Ovary (tissue), 3 donors: ENCODE measurements at regions not wholly inside any gene's neighbourhood (a gene's known extent, or its start where the extent isn't known, plus 50 kb on each side); places are given as distances from the start of the nearest gene placed in this dataset.

Experiments
- CTCF ChIP-seq, 3 donors: fragments of 450-650 bp in 2 of 3; fragments of 200-600 bp in 1 of 3; IDR thresholded peaks; one replicate each; pipeline versions ENCODE4 v1.5.1 to v1.8.0; 2016 to 2022; ENCODE audit warnings: antibody characterized with exemption in 3 of 3, mild to moderate bottlenecking in 1 of 3
- EP300 ChIP-seq: sonication (generic); formaldehyde crosslinking; IDR thresholded peaks from one replicate; pipeline ENCODE4 v1.6.1; 2017; ENCODE audit warnings: antibody characterized with exemption
- donor health status: DM: no; HTN: no; CAD: no.

DNA sequence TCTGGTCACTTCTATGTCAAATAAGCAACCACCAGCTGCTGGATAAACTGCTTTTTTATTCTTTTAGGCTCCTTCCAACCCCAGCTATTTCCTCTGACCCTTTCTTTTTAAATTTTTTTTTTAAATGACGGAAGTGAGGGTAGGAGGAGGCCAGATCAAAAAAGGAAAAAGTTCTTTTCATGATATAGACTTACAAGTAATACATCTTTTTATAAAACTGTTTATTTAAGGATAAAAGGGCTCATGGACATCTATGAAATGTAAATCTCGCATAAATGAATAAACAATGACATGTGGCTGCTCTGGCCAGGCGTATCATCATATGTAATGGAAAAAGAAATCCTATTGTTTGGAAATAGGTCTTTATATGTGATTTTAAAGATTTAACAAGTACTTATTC, 169.0 kb upstream of the ATP2B1 start:
- TF ChIP-seq CTCF (IDR thresholded peaks at IDR 0.05) (no peak), EP300 (no peak)
